Peyer's patch (tissue), 4 donors: ENCODE measurements at regions not wholly inside any gene's neighbourhood (a gene's known extent, or its start where the extent isn't known, plus 50 kb on each side); places are given as distances from the start of the nearest gene placed in this dataset.

ENCODE experiments used
- CTCF ChIP-seq, 6 experiments: fragments of 450-650 bp in 4 of 6; fragments of 200-600 bp in 2 of 6; sonication (generic) in 1 of 6; IDR thresholded peaks; one replicate each; pipeline ENCODE4 v1.5.1; 2017 to 2019; ENCODE audit warnings: antibody characterized with exemption in 6 of 6, mild to moderate bottlenecking in 3 of 6, moderate library complexity in 1 of 6
- POLR2A ChIP-seq, 2 donors: fragments of 450-650 bp; IDR thresholded peaks; one replicate each; pipeline ENCODE4 v1.5.1; 2017; ENCODE audit warnings: antibody characterized with exemption in 2 of 2, mild to moderate bottlenecking in 2 of 2, moderate library complexity in 2 of 2

GRCh38 chr10:28743576-28743975, 66.3 kb downstream of the BAMBI start:
- TF ChIP-seq CTCF (IDR thresholded peaks at IDR 0.05): no peak
- TF ChIP-seq POLR2A (IDR thresholded peaks at IDR 0.05): no peak
